HCT116 (cell line): ENCODE measurements at regions not wholly inside any gene's neighbourhood (a gene's known extent, or its start where the extent isn't known, plus 50 kb on each side); places are given as distances from the start of the nearest gene placed in this dataset.

Source experiments
- ATAC-seq: fragments of 200-7000 bp; cut with Tn5 transposase; 2 replicates; pipeline ENCODE4 v1.9.1; 2020; ENCODE audit warnings: mild to moderate bottlenecking, moderate library complexity
- BruUV-seq: library from RNA; stranded (reverse); fragments of 400-500 nt; replicated peaks from 2 replicates; lab custom pipeline; 2021; lab: Mats Ljungman, UMichigan
- CTCF ChIA-PET: fragments of 300-600 bp; sonication (Branson Sonifier 250); formaldehyde crosslinking; loops from one replicate; lab custom pipeline; 2021; ENCODE audit warnings: antibody characterized with exemption; lab: Charles Lee
- POLR2A ChIA-PET: fragments of 300-600, 350-600 bp; sonication (Branson Sonifier 250); formaldehyde crosslinking; loops from one replicate; lab custom pipeline; 2021; ENCODE audit warnings: antibody characterized with exemption; lab: Charles Lee
- RAD21 ChIA-PET, 2 experiments: fragments of 300-600 bp; sonication (Branson Sonifier 250); formaldehyde crosslinking; loops; one replicate each; lab custom pipeline; 2023; ENCODE audit warnings: low total read pairs in 2 of 2; ENCODE audit not compliant: uncharacterized antibody in 2 of 2, unreplicated experiment in 2 of 2, low non-redundant PET in 1 of 2; lab: Charles Lee
- DNase-seq: peaks from one replicate; pipeline ENCODE4 v3.0.0-alpha.2; 2010; ENCODE audit warnings: low read depth, low spot score
- H2AFZ ChIP-seq: fragments of 200-600 bp; shearing (Covaris generic), sonication (generic); 2 replicates; pipeline ENCODE4 v1.6.1; 2017; ENCODE audit warnings: low read depth, mixed run types, mixed read lengths, antibody characterized with exemption, low read length; ENCODE audit not compliant: poor library complexity, severe bottlenecking
- H3K27ac ChIP-seq: 2 replicates; pipeline ENCODE4 v1.5.1; 2012; ENCODE audit warnings: low read depth, low read length
- H3K27me3 ChIP-seq: fragments of 200-600 bp; sonication (generic); 2 replicates; pipeline ENCODE4 v1.6.1; 2016; ENCODE audit warnings: mixed run types, low read length, mixed read lengths; ENCODE audit not compliant: insufficient read depth
- H3K36me3 ChIP-seq, 2 experiments: fragments of 200-500 bp in 1 of 2; fragments of 200-600 bp in 1 of 2; sonication (Bioruptor generic) in 1 of 2; sonication (generic) in 1 of 2; 2 replicates each; pipeline versions ENCODE4 v1.5.1 to v1.6.1; 2014 to 2016; ENCODE audit warnings: low read length in 2 of 2, inconsistent platforms in 1 of 2, mixed read lengths in 1 of 2, mixed run types in 1 of 2; ENCODE audit not compliant: insufficient read depth in 2 of 2, control insufficient read depth in 1 of 2
- H3K4me1 ChIP-seq, 2 experiments: fragments of 200-600 bp in 1 of 2; sonication (generic) in 1 of 2; 2 replicates each; pipeline versions ENCODE4 v1.5.1 to v1.6.1; 2012 to 2017; ENCODE audit warnings: low read length in 2 of 2, inconsistent platforms in 1 of 2, mild to moderate bottlenecking in 1 of 2, mixed read lengths in 1 of 2, mixed run types in 1 of 2, moderate library complexity in 1 of 2; ENCODE audit not compliant: insufficient read depth in 2 of 2, control insufficient read depth in 1 of 2
- H3K4me2 ChIP-seq: fragments of 200-600 bp; sonication (generic); 2 replicates; pipeline ENCODE4 v1.6.1; 2017; ENCODE audit warnings: mixed run types, low read length, mixed read lengths
- H3K4me3 ChIP-seq, 2 experiments: fragments of 200-600 bp in 1 of 2; sonication (generic) in 1 of 2; replicated peaks in 1 of 2; 2 replicates each; pipeline ENCODE4 v1.5.1; 2011 to 2016; ENCODE audit warnings: low read length in 2 of 2, control low read depth in 1 of 2, low read depth in 1 of 2, mild to moderate bottlenecking in 1 of 2, mixed read lengths in 1 of 2, mixed run types in 1 of 2
- H3K79me2 ChIP-seq: fragments of 200-600 bp; sonication (generic); 2 replicates; pipeline ENCODE4 v1.6.1; 2017; ENCODE audit warnings: mild to moderate bottlenecking, mixed run types, low read length, moderate library complexity, mixed read lengths; ENCODE audit not compliant: insufficient read depth
- H3K9ac ChIP-seq: fragments of 200-600 bp; sonication (generic); 2 replicates; pipeline ENCODE4 v1.6.1; 2016; ENCODE audit warnings: low read length, mixed read lengths
- H3K9me2 ChIP-seq: fragments of 200-600 bp; sonication (generic), shearing (Covaris generic); 2 replicates; pipeline ENCODE4 v1.6.1; 2017; ENCODE audit warnings: mixed run types, mild to moderate bottlenecking, moderate library complexity; ENCODE audit not compliant: insufficient read depth
- H3K9me3 ChIP-seq, 2 experiments: fragments of 200-500 bp in 1 of 2; fragments of 200-600 bp in 1 of 2; sonication (Bioruptor generic) in 1 of 2; sonication (generic) in 1 of 2; 2 replicates each; pipeline ENCODE4 v1.6.1; 2014 to 2017; ENCODE audit warnings: low read length in 2 of 2, mixed read lengths in 2 of 2, inconsistent platforms in 1 of 2, low read depth in 1 of 2, mild to moderate bottlenecking in 1 of 2, mixed run types in 1 of 2, moderate library complexity in 1 of 2; ENCODE audit not compliant: control insufficient read depth in 1 of 2, insufficient read depth in 1 of 2
- H4K20me1 ChIP-seq: fragments of 200-600 bp; sonication (generic), shearing (Covaris generic); 2 replicates; pipeline ENCODE4 v1.6.1; 2017; ENCODE audit warnings: mixed run types, mild to moderate bottlenecking, moderate library complexity; ENCODE audit not compliant: insufficient read depth
- CEBPB ChIP-seq: IDR thresholded peaks from 2 replicates; pipeline ENCODE4 v1.6.1; 2012; ENCODE audit warnings: low read depth
- EGR1 ChIP-seq: IDR thresholded peaks from 2 replicates; pipeline ENCODE4 v1.6.1; 2012; ENCODE audit warnings: low read depth
- ELF1 ChIP-seq: IDR thresholded peaks from 2 replicates; pipeline ENCODE4 v1.6.1; 2012; ENCODE audit warnings: low read depth, borderline replicate concordance
- EZH2 ChIP-seq: fragments of 200-600 bp; sonication (generic); IDR thresholded peaks from 2 replicates; pipeline ENCODE4 v1.6.1; 2017; ENCODE audit warnings: antibody characterized with exemption, mixed run types
- EZH2phosphoT487 ChIP-seq: fragments of 200-600 bp; IDR thresholded peaks from 2 replicates; pipeline ENCODE4 v1.6.1; 2018; ENCODE audit warnings: antibody characterized with exemption, borderline replicate concordance
- FOSL1 ChIP-seq: IDR thresholded peaks from 2 replicates; pipeline ENCODE4 v1.6.1; 2012; ENCODE audit warnings: low read depth
- POLR2A ChIP-seq: IDR thresholded peaks from 2 replicates; pipeline ENCODE4 v1.7.0; 2011; ENCODE audit warnings: borderline replicate concordance; ENCODE audit not compliant: insufficient read depth, insufficient read length; ENCODE audit errors: extremely low read depth
- POLR2AphosphoS5 ChIP-seq: IDR thresholded peaks from 2 replicates; pipeline ENCODE4 v1.6.1; 2011; ENCODE audit warnings: mild to moderate bottlenecking, low read depth, low read length, moderate library complexity
- RAD21 ChIP-seq: IDR thresholded peaks from 2 replicates; pipeline ENCODE4 v1.6.1; 2012; ENCODE audit warnings: low read depth, mild to moderate bottlenecking
- SIN3A ChIP-seq: IDR thresholded peaks from 2 replicates; pipeline ENCODE4 v1.6.1; 2012; ENCODE audit warnings: low read depth
- SP1 ChIP-seq: IDR thresholded peaks from 2 replicates; pipeline ENCODE4 v1.6.1; 2012; ENCODE audit warnings: low read depth
- SRF ChIP-seq: IDR thresholded peaks from 2 replicates; pipeline ENCODE4 v1.6.1; 2012; ENCODE audit warnings: low read depth
- YY1 ChIP-seq: IDR thresholded peaks from 2 replicates; pipeline ENCODE4 v1.6.1; 2011; ENCODE audit warnings: low read length, low read depth, moderate library complexity, mild to moderate bottlenecking; ENCODE audit not compliant: insufficient replicate concordance; ENCODE audit errors: extremely low read depth
- ZFX ChIP-seq: fragments of 450-650 bp; IDR thresholded peaks from 2 replicates; pipeline ENCODE4 v1.6.1; 2017
- intact Hi-C: fragments of 100-400 bp; cut with micrococcal nuclease; formaldehyde crosslinking; loops from 2 replicates; pipeline ENCODE4 v1.10.0; 2022
- TF ChIP-seq, protein P1 (sequence below), 3 experiments: fragments of 200-600 bp in 1 of 3; sonication (generic) in 1 of 3; IDR thresholded peaks in 2 of 3; conservative IDR thresholded peaks in 1 of 3; 2 replicates each; pipeline ENCODE4 v1.5.1; 2012 to 2017; ENCODE audit warnings: low read depth in 2 of 3, low read length in 2 of 3, antibody characterized with exemption in 1 of 3, borderline replicate concordance in 1 of 3, control low read depth in 1 of 3, mild to moderate bottlenecking in 1 of 3, mixed read lengths in 1 of 3, mixed run types in 1 of 3, moderate library complexity in 1 of 3; ENCODE audit not compliant: insufficient read depth in 1 of 3
- TF ChIP-seq, protein P2 (sequence below): IDR thresholded peaks from 2 replicates; pipeline ENCODE4 v1.6.1; 2012
- TF ChIP-seq, protein P3 (sequence below): IDR thresholded peaks from 2 replicates; pipeline ENCODE4 v1.6.1; 2012
- TF ChIP-seq, protein P4 (sequence below): IDR thresholded peaks from 2 replicates; pipeline ENCODE4 v1.6.1; 2012; ENCODE audit warnings: low read depth

DNA sequence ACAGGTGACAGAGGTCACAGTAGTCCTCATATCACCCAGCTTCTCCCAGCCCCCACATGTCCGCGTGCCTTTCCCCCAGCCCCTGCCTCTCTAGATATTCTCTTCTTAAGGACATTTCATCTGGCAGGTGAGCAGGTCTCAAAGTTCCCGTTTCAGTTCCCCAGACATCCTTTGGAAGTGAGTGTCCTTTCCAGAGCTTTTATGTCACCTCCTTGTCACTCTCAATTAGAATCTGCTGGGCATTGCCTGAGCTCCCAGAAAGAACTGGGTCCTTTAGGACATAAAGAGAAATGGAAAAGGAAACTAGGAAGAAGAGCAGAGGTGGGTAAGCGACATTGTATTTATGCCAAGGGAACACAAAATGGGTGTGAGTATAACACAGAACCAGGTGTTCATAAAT, 66.9 kb upstream of the CEP85L start:
- H3K4me2 ChIP-seq: no peak overlapping the region
- POLR2A ChIA-PET: no interaction called here
- H3K9me3 ChIP-seq: no peaks in the 10 kb centered on the region
- H3K9ac ChIP-seq: no peak overlapping the region
- H3K27me3 ChIP-seq: no peaks in the 10 kb centered on the region
- no peaks in the 10 kb centered on the region for H3K79me2 ChIP-seq
- no peaks in the 10 kb centered on the region for H4K20me1 ChIP-seq
- CTCF ChIA-PET: no interaction called here
- no peak overlapping the region for H2AFZ ChIP-seq
- RAD21 ChIA-PET: no interaction called here
- no TSS peak for BruUV-seq
- no peaks in the 10 kb centered on the region for H3K36me3 ChIP-seq
- ATAC-seq (no peak), DNase-seq (no peak)
- TF ChIP-seq FOSL1 (no peak), RAD21 (no peak), POLR2A (no peak), ZFX (no peak), YY1 (no peak), POLR2AphosphoS5 (no peak), CEBPB (no peak), SRF (no peak), EZH2phosphoT487 (no peak), EGR1 (no peak), ELF1 (no peak), SIN3A (no peak), EZH2 (no peak), SP1 (no peak)
- TF ChIP-seq, protein P1, sequence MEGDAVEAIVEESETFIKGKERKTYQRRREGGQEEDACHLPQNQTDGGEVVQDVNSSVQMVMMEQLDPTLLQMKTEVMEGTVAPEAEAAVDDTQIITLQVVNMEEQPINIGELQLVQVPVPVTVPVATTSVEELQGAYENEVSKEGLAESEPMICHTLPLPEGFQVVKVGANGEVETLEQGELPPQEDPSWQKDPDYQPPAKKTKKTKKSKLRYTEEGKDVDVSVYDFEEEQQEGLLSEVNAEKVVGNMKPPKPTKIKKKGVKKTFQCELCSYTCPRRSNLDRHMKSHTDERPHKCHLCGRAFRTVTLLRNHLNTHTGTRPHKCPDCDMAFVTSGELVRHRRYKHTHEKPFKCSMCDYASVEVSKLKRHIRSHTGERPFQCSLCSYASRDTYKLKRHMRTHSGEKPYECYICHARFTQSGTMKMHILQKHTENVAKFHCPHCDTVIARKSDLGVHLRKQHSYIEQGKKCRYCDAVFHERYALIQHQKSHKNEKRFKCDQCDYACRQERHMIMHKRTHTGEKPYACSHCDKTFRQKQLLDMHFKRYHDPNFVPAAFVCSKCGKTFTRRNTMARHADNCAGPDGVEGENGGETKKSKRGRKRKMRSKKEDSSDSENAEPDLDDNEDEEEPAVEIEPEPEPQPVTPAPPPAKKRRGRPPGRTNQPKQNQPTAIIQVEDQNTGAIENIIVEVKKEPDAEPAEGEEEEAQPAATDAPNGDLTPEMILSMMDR (IDR thresholded peaks at IDR 0.05 in 2 of 3, conservative IDR thresholded peaks at IDR 0.05 in 1 of 3; ENCODE audit: borderline replicate concordance in 1 of 3, insufficient read depth in 1 of 3, low read depth in 2 of 3, low read length in 2 of 3): no peak
- TF ChIP-seq, protein P2, sequence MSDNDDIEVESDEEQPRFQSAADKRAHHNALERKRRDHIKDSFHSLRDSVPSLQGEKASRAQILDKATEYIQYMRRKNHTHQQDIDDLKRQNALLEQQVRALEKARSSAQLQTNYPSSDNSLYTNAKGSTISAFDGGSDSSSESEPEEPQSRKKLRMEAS: no peak
- TF ChIP-seq, protein P3, sequence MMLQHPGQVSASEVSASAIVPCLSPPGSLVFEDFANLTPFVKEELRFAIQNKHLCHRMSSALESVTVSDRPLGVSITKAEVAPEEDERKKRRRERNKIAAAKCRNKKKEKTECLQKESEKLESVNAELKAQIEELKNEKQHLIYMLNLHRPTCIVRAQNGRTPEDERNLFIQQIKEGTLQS: no peak
- TF ChIP-seq, protein P4, sequence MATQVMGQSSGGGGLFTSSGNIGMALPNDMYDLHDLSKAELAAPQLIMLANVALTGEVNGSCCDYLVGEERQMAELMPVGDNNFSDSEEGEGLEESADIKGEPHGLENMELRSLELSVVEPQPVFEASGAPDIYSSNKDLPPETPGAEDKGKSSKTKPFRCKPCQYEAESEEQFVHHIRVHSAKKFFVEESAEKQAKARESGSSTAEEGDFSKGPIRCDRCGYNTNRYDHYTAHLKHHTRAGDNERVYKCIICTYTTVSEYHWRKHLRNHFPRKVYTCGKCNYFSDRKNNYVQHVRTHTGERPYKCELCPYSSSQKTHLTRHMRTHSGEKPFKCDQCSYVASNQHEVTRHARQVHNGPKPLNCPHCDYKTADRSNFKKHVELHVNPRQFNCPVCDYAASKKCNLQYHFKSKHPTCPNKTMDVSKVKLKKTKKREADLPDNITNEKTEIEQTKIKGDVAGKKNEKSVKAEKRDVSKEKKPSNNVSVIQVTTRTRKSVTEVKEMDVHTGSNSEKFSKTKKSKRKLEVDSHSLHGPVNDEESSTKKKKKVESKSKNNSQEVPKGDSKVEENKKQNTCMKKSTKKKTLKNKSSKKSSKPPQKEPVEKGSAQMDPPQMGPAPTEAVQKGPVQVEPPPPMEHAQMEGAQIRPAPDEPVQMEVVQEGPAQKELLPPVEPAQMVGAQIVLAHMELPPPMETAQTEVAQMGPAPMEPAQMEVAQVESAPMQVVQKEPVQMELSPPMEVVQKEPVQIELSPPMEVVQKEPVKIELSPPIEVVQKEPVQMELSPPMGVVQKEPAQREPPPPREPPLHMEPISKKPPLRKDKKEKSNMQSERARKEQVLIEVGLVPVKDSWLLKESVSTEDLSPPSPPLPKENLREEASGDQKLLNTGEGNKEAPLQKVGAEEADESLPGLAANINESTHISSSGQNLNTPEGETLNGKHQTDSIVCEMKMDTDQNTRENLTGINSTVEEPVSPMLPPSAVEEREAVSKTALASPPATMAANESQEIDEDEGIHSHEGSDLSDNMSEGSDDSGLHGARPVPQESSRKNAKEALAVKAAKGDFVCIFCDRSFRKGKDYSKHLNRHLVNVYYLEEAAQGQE: no peak
- H3K27ac ChIP-seq: no peak overlapping the region
- intact Hi-C loops: no loop called here
- H3K9me2 ChIP-seq: no peaks in the 10 kb centered on the region
- no peaks in the 10 kb centered on the region for H3K4me1 ChIP-seq
- H3K4me3 ChIP-seq: no peak overlapping the region
